Spinal cord (tissue), 9 donors: ENCODE measurements at regions not wholly inside any gene's neighbourhood (a gene's known extent, or its start where the extent isn't known, plus 50 kb on each side); places are given as distances from the start of the nearest gene placed in this dataset.
"Not testable (repeated sequence)": the region's sequence is repeated elsewhere in the genome, so short reads cannot be mapped to it uniquely, and the experiment has no call there.

Source experiments
- DNase-seq, 6 donors: peaks; one replicate each; pipeline versions ENCODE4 v3.0.0 to v3.0.0-alpha.2; 2013 to 2015; ENCODE audit warnings: low spot score in 6 of 6, low read depth in 4 of 6
- H3K27ac ChIP-seq: one replicate; pipeline ENCODE4 v1.5.1; 2013; ENCODE audit warnings: low read depth, low read length, control low read depth
- H3K27me3 ChIP-seq: one replicate; pipeline ENCODE4 v1.6.1; 2013; ENCODE audit warnings: low read length; ENCODE audit not compliant: control insufficient read depth, insufficient read depth
- H3K36me3 ChIP-seq: one replicate; pipeline ENCODE4 v1.6.1; 2013; ENCODE audit warnings: low read length; ENCODE audit not compliant: control insufficient read depth, insufficient read depth
- H3K4me1 ChIP-seq: one replicate; pipeline ENCODE4 v1.6.1; 2013; ENCODE audit warnings: low read length; ENCODE audit not compliant: control insufficient read depth, insufficient read depth
- H3K4me3 ChIP-seq: one replicate; pipeline ENCODE4 v1.5.1; 2013; ENCODE audit warnings: low read depth, low read length, control low read depth
- H3K9me3 ChIP-seq: one replicate; pipeline ENCODE4 v1.6.1; 2013; ENCODE audit warnings: low read length; ENCODE audit not compliant: control insufficient read depth, insufficient read depth
- WGBS: methylation state at CpG from one replicate; pipeline ENCODE4 v1.1.5; 2013; ENCODE audit warnings: missing lambda C conversion rate; ENCODE audit not compliant: insufficient coverage; 5-methylcytosine and 5-hydroxymethylcytosine counted together
- donor health status: healthy.

- no peaks in the 10 kb centered on the region for H3K27me3 ChIP-seq
- no peaks in the 10 kb centered on the region for H3K36me3 ChIP-seq
- H3K4me1 ChIP-seq, result no peaks in the 10 kb centered on the region
- no peak overlapping the region for H3K27ac ChIP-seq
- 94% methylated on average over 2 of the region's 5 CpGs for WGBS
- no peak overlapping the region for H3K4me3 ChIP-seq
- no peaks in the 10 kb centered on the region for H3K9me3 ChIP-seq
- no peak for DNase-seq
These were observed 408.9 kb downstream of the NAP1L3 start for GRCh38 chrX:93264261-93265002.

GRCh38 chrX:93259029-93259428, 414.3 kb downstream of the NAP1L3 start:
- Histone ChIP-seq H3K9me3 (no peaks in the 10 kb centered on the region), H3K4me1 (no peaks in the 10 kb centered on the region), H3K36me3 (no peaks in the 10 kb centered on the region), H3K27ac (no peak overlapping the region), H3K27me3 (no peaks in the 10 kb centered on the region), H3K4me3 (no peak overlapping the region)
- no CpG with 5 or more reads among the region's 1 CpG for WGBS
- no peak for DNase-seq

GRCh38 chrX:93242897-93243296, 430.5 kb downstream of the NAP1L3 start:
- 92% methylated on average over 2 of the region's 5 CpGs for WGBS
- H3K27me3 ChIP-seq, result no peaks in the 10 kb centered on the region
- H3K4me3 ChIP-seq, result no peak overlapping the region
- H3K4me1 ChIP-seq, result no peaks in the 10 kb centered on the region
- H3K36me3 ChIP-seq, result no peaks in the 10 kb centered on the region
- DNase-seq, result no peak
- H3K9me3 ChIP-seq, result no peaks in the 10 kb centered on the region
- no peak overlapping the region for H3K27ac ChIP-seq

DNA sequence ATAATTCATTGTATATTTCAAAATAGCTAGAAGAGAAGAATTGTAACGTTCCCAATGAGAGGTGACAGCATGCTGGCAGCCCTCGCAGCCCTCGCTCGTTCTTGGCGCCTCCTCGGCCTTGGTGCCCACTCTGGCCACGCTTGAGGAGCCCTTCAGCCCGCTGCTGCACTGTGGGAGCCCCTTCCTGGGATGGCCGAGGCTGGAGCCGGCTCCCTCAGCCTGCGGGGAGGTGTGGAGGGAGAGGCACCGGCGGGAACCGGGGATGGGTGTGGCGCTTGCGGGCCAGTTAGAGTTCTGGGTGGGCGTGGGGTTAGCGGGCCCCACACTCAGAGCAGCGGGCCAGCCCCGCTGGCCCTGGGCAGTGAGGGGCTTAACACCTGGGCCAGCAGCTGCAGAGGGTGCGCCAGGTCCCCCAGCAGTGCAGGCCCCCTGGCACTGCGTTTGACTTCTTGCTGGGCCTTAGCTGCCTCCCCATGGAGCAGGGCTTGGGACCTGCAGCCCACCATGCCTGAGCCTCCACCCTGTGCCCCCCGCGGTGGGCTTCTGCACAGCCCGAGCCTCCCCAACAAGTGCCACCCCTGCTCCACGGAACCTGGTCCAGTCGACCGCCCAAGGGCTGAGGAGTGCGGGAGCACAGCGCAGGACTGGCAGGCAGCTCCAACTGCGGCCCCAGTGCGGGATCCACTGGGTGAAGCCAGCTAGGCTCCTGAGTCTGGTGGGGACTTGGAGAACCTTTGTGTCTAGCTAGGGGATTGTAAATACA, 437.7 kb downstream of the NAP1L3 start:
- H3K9me3 ChIP-seq, H3K27ac ChIP-seq, H3K27me3 ChIP-seq, H3K4me3 ChIP-seq, H3K4me1 ChIP-seq, DNase-seq, H3K36me3 ChIP-seq: not testable (repeated sequence)
- 97% methylated on average over 30 of the region's 32 CpGs for WGBS

GRCh38 chrX:93229036-93229435, 444.3 kb downstream of the NAP1L3 start:
- Histone ChIP-seq H3K27ac (no peak overlapping the region), H3K4me3 (no peak overlapping the region), H3K36me3 (no peaks in the 10 kb centered on the region), H3K4me1 (no peaks in the 10 kb centered on the region), H3K9me3 (no peaks in the 10 kb centered on the region), H3K27me3 (no peaks in the 10 kb centered on the region)
- WGBS, result no CpG with 5 or more reads among the region's 3 CpGs
- DNase-seq, result peak in 1 of 6 donors; percentile 0
